ENCODE measurements at regions not wholly inside any gene's neighbourhood (a gene's known extent, or its start where the extent isn't known, plus 50 kb on each side); places are given as distances from the start of the nearest gene placed in this dataset.
A peak's percentile ranks its signal among the peaks of the same experiment; 100 is the strongest.

DNA sequence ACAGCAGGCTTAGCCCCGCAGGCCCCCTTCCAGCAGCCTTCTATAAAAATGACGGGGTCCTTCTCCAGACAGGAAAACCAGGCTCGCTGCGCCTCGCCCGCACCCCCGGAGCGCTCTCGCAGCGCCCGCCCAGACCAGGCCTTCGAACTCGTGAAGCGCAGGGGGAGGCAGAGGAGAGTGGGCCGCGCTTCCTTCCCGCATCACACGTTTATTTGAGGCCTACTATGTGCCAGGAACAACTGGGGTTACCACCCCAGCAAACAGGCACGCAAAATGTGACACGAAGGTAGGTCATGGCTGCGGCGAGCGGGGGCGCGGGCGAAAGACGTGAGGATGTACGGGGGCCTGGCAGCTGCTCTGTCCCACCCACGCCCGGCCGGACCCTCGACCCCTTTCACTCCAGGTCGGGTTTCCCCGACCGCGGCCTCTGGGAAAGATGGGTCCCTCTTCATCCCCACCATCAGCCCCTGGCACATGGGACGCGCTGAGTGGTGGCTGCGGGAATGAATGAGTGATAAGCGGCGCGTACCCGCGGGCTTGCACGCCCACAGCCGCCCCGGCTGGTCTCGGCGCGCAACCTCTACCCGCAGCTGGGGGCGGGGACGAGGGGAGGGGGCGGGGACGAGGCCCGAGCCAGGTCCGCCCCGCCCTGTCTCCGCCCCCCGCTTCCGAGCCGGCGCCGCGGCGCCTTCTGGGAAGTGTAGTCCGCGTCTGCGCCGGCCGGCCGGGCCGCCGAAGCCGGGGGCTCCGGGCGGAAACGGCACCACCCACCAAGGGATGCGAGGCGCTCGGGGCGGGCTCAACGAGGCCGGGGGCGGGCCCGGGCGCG lies 59.1 kb downstream of the ZNF467 start:
- peaks cover 24% of the 10 kb centered on the region for H3K9me3 Mint-ChIP-seq
- peaks cover 28% of the 10 kb centered on the region for H3K27me3 Mint-ChIP-seq (ENCODE audit: low read depth)
- CTCF ChIA-PET: interaction anchor here (0.6 to 3.8 kb wide), 12 partner anchors 9 to 1354 kb away, joined by 3 to 28 read pairs (median 6); no protein-coding TSS in a partner anchor
- TF ChIP-seq HMGXB4 (CRISPR knock-in tag; IDR thresholded peaks at IDR 0.05) (peak; percentile 31; the same call in 1 of the 2 replicates), E2F5 (CRISPR knock-in tag; IDR thresholded peaks at IDR 0.05) (0 out of 2 replicates have a peak, but pooled peaks have one; percentile 58), USF1 (CRISPR knock-in tag; IDR thresholded peaks at IDR 0.05) (peak; percentile 28; the same call in 1 of the 2 replicates), ZNF532 (CRISPR knock-in tag; IDR thresholded peaks at IDR 0.05; ENCODE audit: borderline replicate concordance) (no peak), NR3C1 (CRISPR knock-in tag; conservative IDR thresholded peaks at IDR 0.05; ENCODE audit: low read depth) (no peak), SP1 (CRISPR knock-in tag; conservative IDR thresholded peaks at IDR 0.05) (peak; percentile 80; the same call in 1 of the 2 replicates), NFE2L1 (CRISPR knock-in tag; IDR thresholded peaks at IDR 0.05) (no peak), TEAD1 (CRISPR knock-in tag; IDR thresholded peaks at IDR 0.05) (0 out of 2 replicates have a peak, but pooled peaks have one; percentile 38), MAX (CRISPR knock-in tag; IDR thresholded peaks at IDR 0.05) (peak; percentile 89), ELF4 (CRISPR knock-in tag; IDR thresholded peaks at IDR 0.05; ENCODE audit: low read depth) (no peak)
- TF ChIP-seq, protein P1, sequence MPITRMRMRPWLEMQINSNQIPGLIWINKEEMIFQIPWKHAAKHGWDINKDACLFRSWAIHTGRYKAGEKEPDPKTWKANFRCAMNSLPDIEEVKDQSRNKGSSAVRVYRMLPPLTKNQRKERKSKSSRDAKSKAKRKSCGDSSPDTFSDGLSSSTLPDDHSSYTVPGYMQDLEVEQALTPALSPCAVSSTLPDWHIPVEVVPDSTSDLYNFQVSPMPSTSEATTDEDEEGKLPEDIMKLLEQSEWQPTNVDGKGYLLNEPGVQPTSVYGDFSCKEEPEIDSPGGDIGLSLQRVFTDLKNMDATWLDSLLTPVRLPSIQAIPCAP (CRISPR knock-in tag; IDR thresholded peaks at IDR 0.05): no peak
- TF ChIP-seq, protein P2, sequence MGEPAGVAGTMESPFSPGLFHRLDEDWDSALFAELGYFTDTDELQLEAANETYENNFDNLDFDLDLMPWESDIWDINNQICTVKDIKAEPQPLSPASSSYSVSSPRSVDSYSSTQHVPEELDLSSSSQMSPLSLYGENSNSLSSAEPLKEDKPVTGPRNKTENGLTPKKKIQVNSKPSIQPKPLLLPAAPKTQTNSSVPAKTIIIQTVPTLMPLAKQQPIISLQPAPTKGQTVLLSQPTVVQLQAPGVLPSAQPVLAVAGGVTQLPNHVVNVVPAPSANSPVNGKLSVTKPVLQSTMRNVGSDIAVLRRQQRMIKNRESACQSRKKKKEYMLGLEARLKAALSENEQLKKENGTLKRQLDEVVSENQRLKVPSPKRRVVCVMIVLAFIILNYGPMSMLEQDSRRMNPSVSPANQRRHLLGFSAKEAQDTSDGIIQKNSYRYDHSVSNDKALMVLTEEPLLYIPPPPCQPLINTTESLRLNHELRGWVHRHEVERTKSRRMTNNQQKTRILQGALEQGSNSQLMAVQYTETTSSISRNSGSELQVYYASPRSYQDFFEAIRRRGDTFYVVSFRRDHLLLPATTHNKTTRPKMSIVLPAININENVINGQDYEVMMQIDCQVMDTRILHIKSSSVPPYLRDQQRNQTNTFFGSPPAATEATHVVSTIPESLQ (CRISPR knock-in tag; IDR thresholded peaks at IDR 0.05): 0 out of 2 replicates have a peak, but pooled peaks have one; percentile 42
- TF ChIP-seq, protein P3, sequence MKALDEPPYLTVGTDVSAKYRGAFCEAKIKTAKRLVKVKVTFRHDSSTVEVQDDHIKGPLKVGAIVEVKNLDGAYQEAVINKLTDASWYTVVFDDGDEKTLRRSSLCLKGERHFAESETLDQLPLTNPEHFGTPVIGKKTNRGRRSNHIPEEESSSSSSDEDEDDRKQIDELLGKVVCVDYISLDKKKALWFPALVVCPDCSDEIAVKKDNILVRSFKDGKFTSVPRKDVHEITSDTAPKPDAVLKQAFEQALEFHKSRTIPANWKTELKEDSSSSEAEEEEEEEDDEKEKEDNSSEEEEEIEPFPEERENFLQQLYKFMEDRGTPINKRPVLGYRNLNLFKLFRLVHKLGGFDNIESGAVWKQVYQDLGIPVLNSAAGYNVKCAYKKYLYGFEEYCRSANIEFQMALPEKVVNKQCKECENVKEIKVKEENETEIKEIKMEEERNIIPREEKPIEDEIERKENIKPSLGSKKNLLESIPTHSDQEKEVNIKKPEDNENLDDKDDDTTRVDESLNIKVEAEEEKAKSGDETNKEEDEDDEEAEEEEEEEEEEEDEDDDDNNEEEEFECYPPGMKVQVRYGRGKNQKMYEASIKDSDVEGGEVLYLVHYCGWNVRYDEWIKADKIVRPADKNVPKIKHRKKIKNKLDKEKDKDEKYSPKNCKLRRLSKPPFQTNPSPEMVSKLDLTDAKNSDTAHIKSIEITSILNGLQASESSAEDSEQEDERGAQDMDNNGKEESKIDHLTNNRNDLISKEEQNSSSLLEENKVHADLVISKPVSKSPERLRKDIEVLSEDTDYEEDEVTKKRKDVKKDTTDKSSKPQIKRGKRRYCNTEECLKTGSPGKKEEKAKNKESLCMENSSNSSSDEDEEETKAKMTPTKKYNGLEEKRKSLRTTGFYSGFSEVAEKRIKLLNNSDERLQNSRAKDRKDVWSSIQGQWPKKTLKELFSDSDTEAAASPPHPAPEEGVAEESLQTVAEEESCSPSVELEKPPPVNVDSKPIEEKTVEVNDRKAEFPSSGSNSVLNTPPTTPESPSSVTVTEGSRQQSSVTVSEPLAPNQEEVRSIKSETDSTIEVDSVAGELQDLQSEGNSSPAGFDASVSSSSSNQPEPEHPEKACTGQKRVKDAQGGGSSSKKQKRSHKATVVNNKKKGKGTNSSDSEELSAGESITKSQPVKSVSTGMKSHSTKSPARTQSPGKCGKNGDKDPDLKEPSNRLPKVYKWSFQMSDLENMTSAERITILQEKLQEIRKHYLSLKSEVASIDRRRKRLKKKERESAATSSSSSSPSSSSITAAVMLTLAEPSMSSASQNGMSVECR (CRISPR knock-in tag; IDR thresholded peaks at IDR 0.05; ENCODE audit: borderline replicate concordance): peak; percentile 38; the same call in 1 of the 2 replicates
- DNase-seq (ENCODE audit: low spot score) (peak; percentile 94), ATAC-seq (peak; percentile 94)
- H3K4me3 Mint-ChIP-seq: peak overlapping the region; percentile 79
- no peak overlapping the region for H3K27ac Mint-ChIP-seq
- H3K36me3 Mint-ChIP-seq: peaks cover 23% of the 10 kb centered on the region
- H3K4me1 Mint-ChIP-seq: peaks cover 14% of the 10 kb centered on the region
- POLR2A ChIA-PET: no interaction called here
